WTC11 (cell line): ENCODE measurements at regions not wholly inside any gene's neighbourhood (a gene's known extent, or its start where the extent isn't known, plus 50 kb on each side); places are given as distances from the start of the nearest gene placed in this dataset.

Experiments used
- ATAC-seq: fragments of 200-7000 bp; cut with Tn5 transposase; 2 replicates; pipeline ENCODE4 v1.10.0; 2021; ENCODE audit warnings: mild to moderate bottlenecking, moderate library complexity
- CTCF ChIA-PET: fragments of 300-600 bp; sonication (Branson Sonifier 250); formaldehyde crosslinking; loops from one replicate; lab custom pipeline; 2021; ENCODE audit warnings: antibody characterized with exemption; lab: Charles Lee
- POLR2A ChIA-PET: fragments of 350-600 bp; sonication (Branson Sonifier 250); formaldehyde crosslinking; loops from one replicate; lab custom pipeline; 2021; ENCODE audit warnings: antibody characterized with exemption; lab: Charles Lee
- DNase-seq: peaks from one replicate; pipeline ENCODE4 v3.0.0; 2021; ENCODE audit warnings: low spot score
- H3K27ac Mint-ChIP-seq: 2 replicates; pipeline ENCODE4 v1.8.0; 2021; ENCODE audit warnings: mixed read lengths
- H3K27me3 Mint-ChIP-seq: 2 replicates; pipeline ENCODE4 v1.8.0; 2021; ENCODE audit warnings: low read depth, mild to moderate bottlenecking, moderate library complexity, mixed read lengths
- H3K36me3 Mint-ChIP-seq: 2 replicates; pipeline ENCODE4 v1.8.0; 2021; ENCODE audit warnings: mixed read lengths
- H3K4me1 Mint-ChIP-seq: 2 replicates; pipeline ENCODE4 v1.8.0; 2022; ENCODE audit warnings: mixed read lengths
- H3K4me3 Mint-ChIP-seq: 2 replicates; pipeline ENCODE4 v1.8.0; 2021; ENCODE audit warnings: mild to moderate bottlenecking, moderate library complexity, mixed read lengths
- H3K9me3 Mint-ChIP-seq: 2 replicates; pipeline ENCODE4 v1.8.0; 2021; ENCODE audit warnings: mixed read lengths
- IRF2 ChIP-seq: sonication (generic); formaldehyde crosslinking; IDR thresholded peaks from 2 replicates; pipeline ENCODE4 v1.8.0; 2022; ENCODE audit warnings: low read depth, missing genetic modification reagents, borderline replicate concordance
- MYBL2 ChIP-seq: sonication (generic); formaldehyde crosslinking; IDR thresholded peaks from 2 replicates; pipeline ENCODE4 v1.8.1; 2023; ENCODE audit warnings: mild to moderate bottlenecking, moderate library complexity, missing genetic modification reagents
- NR2C2 ChIP-seq: sonication (generic); formaldehyde crosslinking; IDR thresholded peaks from 2 replicates; pipeline ENCODE4 v1.8.0; 2022; ENCODE audit warnings: mild to moderate bottlenecking, missing genetic modification reagents
- NR3C1 ChIP-seq: sonication (generic); formaldehyde crosslinking; conservative IDR thresholded peaks from 2 replicates; pipeline ENCODE4 v1.8.1; 2023; ENCODE audit warnings: low read depth, mild to moderate bottlenecking, missing genetic modification reagents
- TEAD1 ChIP-seq: sonication (generic); formaldehyde crosslinking; IDR thresholded peaks from 2 replicates; pipeline ENCODE4 v1.8.0; 2022; ENCODE audit warnings: mild to moderate bottlenecking, missing genetic modification reagents
- ZNF219 ChIP-seq: sonication (generic); formaldehyde crosslinking; IDR thresholded peaks from 2 replicates; pipeline ENCODE4 v1.8.0; 2023; ENCODE audit warnings: missing genetic modification reagents, mild to moderate bottlenecking, borderline replicate concordance
- ZNF263 ChIP-seq: sonication (generic); formaldehyde crosslinking; IDR thresholded peaks from 2 replicates; pipeline ENCODE4 v1.8.1; 2022; ENCODE audit warnings: low read depth, mild to moderate bottlenecking, moderate library complexity, missing genetic modification reagents
- ZNF281 ChIP-seq: sonication (generic); formaldehyde crosslinking; IDR thresholded peaks from 2 replicates; pipeline ENCODE4 v1.8.0; 2023; ENCODE audit warnings: mild to moderate bottlenecking, missing genetic modification reagents
- ZNF396 ChIP-seq: fragments of 250-450 bp; sonication (Bioruptor Pico); IDR thresholded peaks from 2 replicates; pipeline ENCODE4 v1.8.0; 2021; ENCODE audit warnings: mild to moderate bottlenecking, moderate library complexity, borderline replicate concordance
- TF ChIP-seq, protein P1 (sequence below): sonication (generic); formaldehyde crosslinking; IDR thresholded peaks from 2 replicates; pipeline ENCODE4 v1.8.0; 2022; ENCODE audit warnings: missing genetic modification reagents
- TF ChIP-seq, protein P2 (sequence below): fragments of 250-450 bp; sonication (Bioruptor Pico); conservative IDR thresholded peaks from 2 replicates; pipeline ENCODE4 v1.9.0; 2021; ENCODE audit warnings: mild to moderate bottlenecking
- TF ChIP-seq, protein P3 (sequence below): fragments of 250-450 bp; sonication (Bioruptor Pico); IDR thresholded peaks from 2 replicates; pipeline ENCODE4 v1.9.0; 2021; ENCODE audit warnings: mild to moderate bottlenecking, borderline replicate concordance
- TF ChIP-seq, protein P4 (sequence below): sonication (generic); formaldehyde crosslinking; IDR thresholded peaks from 2 replicates; pipeline ENCODE4 v1.8.1; 2023; ENCODE audit warnings: mild to moderate bottlenecking, missing genetic modification reagents
- TF ChIP-seq, protein P5 (sequence below): sonication (generic); formaldehyde crosslinking; IDR thresholded peaks from 2 replicates; pipeline ENCODE4 v1.8.1; 2023; ENCODE audit warnings: mild to moderate bottlenecking, moderate library complexity, missing genetic modification reagents
- TF ChIP-seq, protein P6 (sequence below): sonication (generic); formaldehyde crosslinking; IDR thresholded peaks from 2 replicates; pipeline ENCODE4 v1.8.0; 2023; ENCODE audit warnings: missing genetic modification reagents, mild to moderate bottlenecking, borderline replicate concordance

DNA sequence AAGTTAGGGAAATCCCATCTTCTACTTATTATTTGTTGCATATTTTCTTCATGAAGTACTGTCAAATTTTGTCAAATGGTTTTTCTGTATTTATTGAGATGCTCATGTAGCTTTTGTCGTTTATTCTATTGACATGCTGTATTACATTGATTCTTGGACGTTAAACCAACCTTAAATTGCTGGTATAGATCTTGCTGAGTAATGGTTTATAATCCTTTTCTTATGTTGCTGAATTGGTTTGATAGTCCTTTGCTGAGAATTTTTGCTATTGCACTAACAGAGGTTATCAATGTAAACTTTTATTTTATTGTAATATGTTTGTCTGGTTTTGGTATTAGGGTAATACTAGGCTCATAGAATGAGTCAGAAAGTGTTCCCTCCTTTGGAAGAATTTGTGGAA is 54.3 kb upstream of the COL6A5 start:
- H3K4me3 Mint-ChIP-seq: no peak overlapping the region
- DNase-seq (no peak), ATAC-seq (no peak)
- ChIA-PET CTCF (interaction anchor here (1.3 kb wide), 1 partner anchor 15 kb away, joined by 4 read pairs; no protein-coding TSS in a partner anchor), POLR2A (no interaction called here)
- H3K27me3 Mint-ChIP-seq: no peaks in the 10 kb centered on the region; the same call in 1 of the 2 replicates
- peaks cover 8% of the 10 kb centered on the region for H3K9me3 Mint-ChIP-seq
- H3K27ac Mint-ChIP-seq: no peak overlapping the region
- H3K36me3 Mint-ChIP-seq: peaks cover 3% of the 10 kb centered on the region; the same call in 1 of the 2 replicates
- TF ChIP-seq NR3C1 (CRISPR knock-in tag) (no peak), NR2C2 (CRISPR knock-in tag) (no peak), ZNF281 (CRISPR knock-in tag) (no peak), TEAD1 (no peak), IRF2 (CRISPR knock-in tag) (no peak), ZNF263 (CRISPR knock-in tag) (no peak), MYBL2 (CRISPR knock-in tag) (no peak), ZNF396 (CRISPR knock-in tag) (no peak), ZNF219 (no peak)
- TF ChIP-seq, protein P1, sequence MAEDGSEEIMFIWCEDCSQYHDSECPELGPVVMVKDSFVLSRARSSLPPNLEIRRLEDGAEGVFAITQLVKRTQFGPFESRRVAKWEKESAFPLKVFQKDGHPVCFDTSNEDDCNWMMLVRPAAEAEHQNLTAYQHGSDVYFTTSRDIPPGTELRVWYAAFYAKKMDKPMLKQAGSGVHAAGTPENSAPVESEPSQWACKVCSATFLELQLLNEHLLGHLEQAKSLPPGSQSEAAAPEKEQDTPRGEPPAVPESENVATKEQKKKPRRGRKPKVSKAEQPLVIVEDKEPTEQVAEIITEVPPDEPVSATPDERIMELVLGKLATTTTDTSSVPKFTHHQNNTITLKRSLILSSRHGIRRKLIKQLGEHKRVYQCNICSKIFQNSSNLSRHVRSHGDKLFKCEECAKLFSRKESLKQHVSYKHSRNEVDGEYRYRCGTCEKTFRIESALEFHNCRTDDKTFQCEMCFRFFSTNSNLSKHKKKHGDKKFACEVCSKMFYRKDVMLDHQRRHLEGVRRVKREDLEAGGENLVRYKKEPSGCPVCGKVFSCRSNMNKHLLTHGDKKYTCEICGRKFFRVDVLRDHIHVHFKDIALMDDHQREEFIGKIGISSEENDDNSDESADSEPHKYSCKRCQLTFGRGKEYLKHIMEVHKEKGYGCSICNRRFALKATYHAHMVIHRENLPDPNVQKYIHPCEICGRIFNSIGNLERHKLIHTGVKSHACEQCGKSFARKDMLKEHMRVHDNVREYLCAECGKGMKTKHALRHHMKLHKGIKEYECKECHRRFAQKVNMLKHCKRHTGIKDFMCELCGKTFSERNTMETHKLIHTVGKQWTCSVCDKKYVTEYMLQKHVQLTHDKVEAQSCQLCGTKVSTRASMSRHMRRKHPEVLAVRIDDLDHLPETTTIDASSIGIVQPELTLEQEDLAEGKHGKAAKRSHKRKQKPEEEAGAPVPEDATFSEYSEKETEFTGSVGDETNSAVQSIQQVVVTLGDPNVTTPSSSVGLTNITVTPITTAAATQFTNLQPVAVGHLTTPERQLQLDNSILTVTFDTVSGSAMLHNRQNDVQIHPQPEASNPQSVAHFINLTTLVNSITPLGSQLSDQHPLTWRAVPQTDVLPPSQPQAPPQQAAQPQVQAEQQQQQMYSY: no peak
- TF ChIP-seq, protein P2, sequence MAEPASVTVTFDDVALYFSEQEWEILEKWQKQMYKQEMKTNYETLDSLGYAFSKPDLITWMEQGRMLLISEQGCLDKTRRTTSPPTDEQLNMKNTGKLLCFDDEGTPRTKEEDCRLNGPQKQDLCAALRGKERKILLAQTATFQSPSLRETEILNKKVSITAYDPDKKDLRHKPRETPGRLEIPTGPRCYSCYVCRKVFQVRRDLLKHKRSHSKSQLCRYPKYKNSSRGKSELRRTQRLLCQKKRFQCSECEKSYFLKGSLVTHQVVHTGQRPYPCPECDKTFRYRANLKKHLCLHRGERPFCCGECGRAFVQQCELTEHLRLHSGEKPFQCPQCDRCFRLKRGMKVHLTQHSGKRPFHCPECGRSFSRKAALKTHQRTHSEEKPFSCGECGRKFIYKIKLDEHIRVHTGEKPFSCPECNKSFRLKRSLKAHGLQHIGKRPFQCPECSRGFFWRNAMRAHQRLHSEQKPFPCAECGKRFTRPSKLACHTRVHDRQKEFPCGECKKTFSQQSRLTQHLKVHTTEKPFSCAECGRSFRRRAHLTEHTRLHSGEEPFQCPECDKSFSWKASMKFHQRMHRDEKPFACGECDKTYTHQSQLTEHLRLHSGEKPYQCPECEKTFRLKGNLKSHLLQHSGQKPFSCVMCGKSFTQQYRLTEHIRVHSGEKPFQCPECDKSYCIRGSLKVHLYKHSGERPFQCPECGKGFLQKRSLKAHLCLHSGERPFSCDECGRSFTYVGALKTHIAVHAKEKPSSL (CRISPR knock-in tag): no peak
- TF ChIP-seq, protein P3, sequence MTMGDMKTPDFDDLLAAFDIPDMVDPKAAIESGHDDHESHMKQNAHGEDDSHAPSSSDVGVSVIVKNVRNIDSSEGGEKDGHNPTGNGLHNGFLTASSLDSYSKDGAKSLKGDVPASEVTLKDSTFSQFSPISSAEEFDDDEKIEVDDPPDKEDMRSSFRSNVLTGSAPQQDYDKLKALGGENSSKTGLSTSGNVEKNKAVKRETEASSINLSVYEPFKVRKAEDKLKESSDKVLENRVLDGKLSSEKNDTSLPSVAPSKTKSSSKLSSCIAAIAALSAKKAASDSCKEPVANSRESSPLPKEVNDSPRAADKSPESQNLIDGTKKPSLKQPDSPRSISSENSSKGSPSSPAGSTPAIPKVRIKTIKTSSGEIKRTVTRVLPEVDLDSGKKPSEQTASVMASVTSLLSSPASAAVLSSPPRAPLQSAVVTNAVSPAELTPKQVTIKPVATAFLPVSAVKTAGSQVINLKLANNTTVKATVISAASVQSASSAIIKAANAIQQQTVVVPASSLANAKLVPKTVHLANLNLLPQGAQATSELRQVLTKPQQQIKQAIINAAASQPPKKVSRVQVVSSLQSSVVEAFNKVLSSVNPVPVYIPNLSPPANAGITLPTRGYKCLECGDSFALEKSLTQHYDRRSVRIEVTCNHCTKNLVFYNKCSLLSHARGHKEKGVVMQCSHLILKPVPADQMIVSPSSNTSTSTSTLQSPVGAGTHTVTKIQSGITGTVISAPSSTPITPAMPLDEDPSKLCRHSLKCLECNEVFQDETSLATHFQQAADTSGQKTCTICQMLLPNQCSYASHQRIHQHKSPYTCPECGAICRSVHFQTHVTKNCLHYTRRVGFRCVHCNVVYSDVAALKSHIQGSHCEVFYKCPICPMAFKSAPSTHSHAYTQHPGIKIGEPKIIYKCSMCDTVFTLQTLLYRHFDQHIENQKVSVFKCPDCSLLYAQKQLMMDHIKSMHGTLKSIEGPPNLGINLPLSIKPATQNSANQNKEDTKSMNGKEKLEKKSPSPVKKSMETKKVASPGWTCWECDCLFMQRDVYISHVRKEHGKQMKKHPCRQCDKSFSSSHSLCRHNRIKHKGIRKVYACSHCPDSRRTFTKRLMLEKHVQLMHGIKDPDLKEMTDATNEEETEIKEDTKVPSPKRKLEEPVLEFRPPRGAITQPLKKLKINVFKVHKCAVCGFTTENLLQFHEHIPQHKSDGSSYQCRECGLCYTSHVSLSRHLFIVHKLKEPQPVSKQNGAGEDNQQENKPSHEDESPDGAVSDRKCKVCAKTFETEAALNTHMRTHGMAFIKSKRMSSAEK (CRISPR knock-in tag): no peak
- TF ChIP-seq, protein P4, sequence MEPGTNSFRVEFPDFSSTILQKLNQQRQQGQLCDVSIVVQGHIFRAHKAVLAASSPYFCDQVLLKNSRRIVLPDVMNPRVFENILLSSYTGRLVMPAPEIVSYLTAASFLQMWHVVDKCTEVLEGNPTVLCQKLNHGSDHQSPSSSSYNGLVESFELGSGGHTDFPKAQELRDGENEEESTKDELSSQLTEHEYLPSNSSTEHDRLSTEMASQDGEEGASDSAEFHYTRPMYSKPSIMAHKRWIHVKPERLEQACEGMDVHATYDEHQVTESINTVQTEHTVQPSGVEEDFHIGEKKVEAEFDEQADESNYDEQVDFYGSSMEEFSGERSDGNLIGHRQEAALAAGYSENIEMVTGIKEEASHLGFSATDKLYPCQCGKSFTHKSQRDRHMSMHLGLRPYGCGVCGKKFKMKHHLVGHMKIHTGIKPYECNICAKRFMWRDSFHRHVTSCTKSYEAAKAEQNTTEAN (CRISPR knock-in tag): no peak
- TF ChIP-seq, protein P5, sequence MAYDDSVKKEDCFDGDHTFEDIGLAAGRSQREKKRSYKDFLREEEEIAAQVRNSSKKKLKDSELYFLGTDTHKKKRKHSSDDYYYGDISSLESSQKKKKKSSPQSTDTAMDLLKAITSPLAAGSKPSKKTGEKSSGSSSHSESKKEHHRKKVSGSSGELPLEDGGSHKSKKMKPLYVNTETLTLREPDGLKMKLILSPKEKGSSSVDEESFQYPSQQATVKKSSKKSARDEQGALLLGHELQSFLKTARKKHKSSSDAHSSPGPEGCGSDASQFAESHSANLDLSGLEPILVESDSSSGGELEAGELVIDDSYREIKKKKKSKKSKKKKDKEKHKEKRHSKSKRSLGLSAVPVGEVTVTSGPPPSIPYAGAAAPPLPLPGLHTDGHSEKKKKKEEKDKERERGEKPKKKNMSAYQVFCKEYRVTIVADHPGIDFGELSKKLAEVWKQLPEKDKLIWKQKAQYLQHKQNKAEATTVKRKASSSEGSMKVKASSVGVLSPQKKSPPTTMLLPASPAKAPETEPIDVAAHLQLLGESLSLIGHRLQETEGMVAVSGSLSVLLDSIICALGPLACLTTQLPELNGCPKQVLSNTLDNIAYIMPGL (CRISPR knock-in tag): no peak
- TF ChIP-seq, protein P6, sequence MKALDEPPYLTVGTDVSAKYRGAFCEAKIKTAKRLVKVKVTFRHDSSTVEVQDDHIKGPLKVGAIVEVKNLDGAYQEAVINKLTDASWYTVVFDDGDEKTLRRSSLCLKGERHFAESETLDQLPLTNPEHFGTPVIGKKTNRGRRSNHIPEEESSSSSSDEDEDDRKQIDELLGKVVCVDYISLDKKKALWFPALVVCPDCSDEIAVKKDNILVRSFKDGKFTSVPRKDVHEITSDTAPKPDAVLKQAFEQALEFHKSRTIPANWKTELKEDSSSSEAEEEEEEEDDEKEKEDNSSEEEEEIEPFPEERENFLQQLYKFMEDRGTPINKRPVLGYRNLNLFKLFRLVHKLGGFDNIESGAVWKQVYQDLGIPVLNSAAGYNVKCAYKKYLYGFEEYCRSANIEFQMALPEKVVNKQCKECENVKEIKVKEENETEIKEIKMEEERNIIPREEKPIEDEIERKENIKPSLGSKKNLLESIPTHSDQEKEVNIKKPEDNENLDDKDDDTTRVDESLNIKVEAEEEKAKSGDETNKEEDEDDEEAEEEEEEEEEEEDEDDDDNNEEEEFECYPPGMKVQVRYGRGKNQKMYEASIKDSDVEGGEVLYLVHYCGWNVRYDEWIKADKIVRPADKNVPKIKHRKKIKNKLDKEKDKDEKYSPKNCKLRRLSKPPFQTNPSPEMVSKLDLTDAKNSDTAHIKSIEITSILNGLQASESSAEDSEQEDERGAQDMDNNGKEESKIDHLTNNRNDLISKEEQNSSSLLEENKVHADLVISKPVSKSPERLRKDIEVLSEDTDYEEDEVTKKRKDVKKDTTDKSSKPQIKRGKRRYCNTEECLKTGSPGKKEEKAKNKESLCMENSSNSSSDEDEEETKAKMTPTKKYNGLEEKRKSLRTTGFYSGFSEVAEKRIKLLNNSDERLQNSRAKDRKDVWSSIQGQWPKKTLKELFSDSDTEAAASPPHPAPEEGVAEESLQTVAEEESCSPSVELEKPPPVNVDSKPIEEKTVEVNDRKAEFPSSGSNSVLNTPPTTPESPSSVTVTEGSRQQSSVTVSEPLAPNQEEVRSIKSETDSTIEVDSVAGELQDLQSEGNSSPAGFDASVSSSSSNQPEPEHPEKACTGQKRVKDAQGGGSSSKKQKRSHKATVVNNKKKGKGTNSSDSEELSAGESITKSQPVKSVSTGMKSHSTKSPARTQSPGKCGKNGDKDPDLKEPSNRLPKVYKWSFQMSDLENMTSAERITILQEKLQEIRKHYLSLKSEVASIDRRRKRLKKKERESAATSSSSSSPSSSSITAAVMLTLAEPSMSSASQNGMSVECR (CRISPR knock-in tag): no peak
- no peaks in the 10 kb centered on the region for H3K4me1 Mint-ChIP-seq
